HEK293 (cell line): ENCODE measurements at regions not wholly inside any gene's neighbourhood (a gene's known extent, or its start where the extent isn't known, plus 50 kb on each side); places are given as distances from the start of the nearest gene placed in this dataset.

ENCODE experiments used
- CTCF ChIP-seq: fragments of 450-650 bp; formaldehyde crosslinking; IDR thresholded peaks from 2 replicates; pipeline ENCODE4 v1.5.1; 2016; ENCODE audit warnings: missing biosample characterization, missing genetic modification characterization
- KLF1 ChIP-seq: fragments of 450-650 bp; formaldehyde crosslinking; IDR thresholded peaks from 2 replicates; pipeline ENCODE4 v1.5.1; 2016; ENCODE audit warnings: missing biosample characterization, missing genetic modification characterization
- OVOL3 ChIP-seq: fragments of 450-650 bp; formaldehyde crosslinking; IDR thresholded peaks from 2 replicates; pipeline ENCODE4 v1.5.1; 2016; ENCODE audit warnings: missing biosample characterization, missing genetic modification characterization
- PATZ1 ChIP-seq: fragments of 450-650 bp; formaldehyde crosslinking; IDR thresholded peaks from 2 replicates; pipeline ENCODE4 v1.5.1; 2016; ENCODE audit warnings: missing biosample characterization, missing genetic modification characterization
- RBAK ChIP-seq: fragments of 450-650 bp; formaldehyde crosslinking; IDR thresholded peaks from 2 replicates; pipeline ENCODE4 v1.5.1; 2016; ENCODE audit warnings: missing biosample characterization, missing genetic modification characterization
- REST ChIP-seq: fragments of 450-650 bp; formaldehyde crosslinking; IDR thresholded peaks from 2 replicates; pipeline ENCODE4 v1.5.1; 2016; ENCODE audit warnings: missing biosample characterization, missing genetic modification characterization
- ZNF146 ChIP-seq: fragments of 450-650 bp; formaldehyde crosslinking; IDR thresholded peaks from 2 replicates; pipeline ENCODE4 v1.5.1; 2016; ENCODE audit warnings: missing biosample characterization, missing genetic modification characterization
- ZNF184 ChIP-seq: fragments of 450-650 bp; IDR thresholded peaks from 2 replicates; pipeline ENCODE4 v1.5.1; 2018; ENCODE audit warnings: missing biosample characterization, mild to moderate bottlenecking, missing genetic modification characterization
- ZNF23 ChIP-seq: fragments of 450-650 bp; formaldehyde crosslinking; IDR thresholded peaks from 2 replicates; pipeline ENCODE4 v1.5.1; 2016; ENCODE audit warnings: missing biosample characterization, missing genetic modification characterization, borderline replicate concordance
- ZNF350 ChIP-seq: fragments of 450-650 bp; formaldehyde crosslinking; IDR thresholded peaks from 2 replicates; pipeline ENCODE4 v1.5.0; 2017; ENCODE audit warnings: missing biosample characterization, mild to moderate bottlenecking, missing genetic modification characterization

GRCh38 chr2:48109491-48110204 lies 203.3 kb upstream of the FBXO11 start:
- TF ChIP-seq RBAK (tag by site-specific recombination) (no peak), CTCF (no peak), KLF1 (tag by site-specific recombination) (no peak), PATZ1 (tag by site-specific recombination) (no peak), REST (tag by site-specific recombination) (no peak), ZNF350 (tag by site-specific recombination) (no peak), ZNF184 (no peak), ZNF146 (tag by site-specific recombination) (no peak), ZNF23 (tag by site-specific recombination) (no peak), OVOL3 (tag by site-specific recombination) (no peak)
